Smooth muscle cell (in vitro differentiated cells): ENCODE measurements at regions not wholly inside any gene's neighbourhood (a gene's known extent, or its start where the extent isn't known, plus 50 kb on each side); places are given as distances from the start of the nearest gene placed in this dataset.

Experiments
- DNase-seq: peaks from one replicate; lab custom pipeline; 2025; ENCODE audit not compliant: unreplicated experiment; lab: John Stamatoyannopoulos, UW
- H2AFZ ChIP-seq: fragments of 200-600 bp; sonication (generic); 2 replicates; pipeline ENCODE4 v1.6.0; 2016; ENCODE audit warnings: antibody characterized with exemption, low read depth, mild to moderate bottlenecking
- H3F3A ChIP-seq: fragments of 200-600 bp; sonication (generic); 2 replicates; pipeline ENCODE4 v1.6.0; 2017; ENCODE audit warnings: antibody characterized with exemption, low read depth
- H3K27ac ChIP-seq: fragments of 200-600 bp; sonication (generic); 2 replicates; pipeline ENCODE4 v1.5.1; 2016; ENCODE audit warnings: low read depth, mild to moderate bottlenecking
- H3K27me3 ChIP-seq: fragments of 200-600 bp; sonication (generic); 2 replicates; pipeline ENCODE4 v1.6.1; 2016; ENCODE audit warnings: low read depth, mild to moderate bottlenecking
- H3K36me3 ChIP-seq: fragments of 200-600 bp; sonication (generic); 2 replicates; pipeline ENCODE4 v1.5.1; 2016; ENCODE audit warnings: low read depth
- H3K4me1 ChIP-seq: fragments of 200-600 bp; sonication (generic); 2 replicates; pipeline ENCODE4 v1.5.1; 2016; ENCODE audit warnings: low read depth
- H3K4me2 ChIP-seq: fragments of 200-600 bp; sonication (generic); 2 replicates; pipeline ENCODE4 v1.6.0; 2016; ENCODE audit warnings: mild to moderate bottlenecking
- H3K4me3 ChIP-seq: fragments of 200-600 bp; sonication (generic); 2 replicates; pipeline ENCODE4 v1.5.1; 2016; ENCODE audit warnings: mild to moderate bottlenecking
- H3K79me2 ChIP-seq: fragments of 200-600 bp; sonication (generic); 2 replicates; pipeline ENCODE4 v1.6.0; 2016; ENCODE audit warnings: low read depth, mild to moderate bottlenecking
- H3K9ac ChIP-seq: fragments of 200-600 bp; sonication (generic); 2 replicates; pipeline ENCODE4 v1.6.0; 2016; ENCODE audit warnings: low read depth
- H3K9me3 ChIP-seq: fragments of 200-600 bp; sonication (generic); replicated peaks from 2 replicates; pipeline ENCODE4 v1.5.1; 2016; ENCODE audit warnings: low read depth
- H4K20me1 ChIP-seq: fragments of 200-600 bp; sonication (generic); 2 replicates; pipeline ENCODE4 v1.6.0; 2016; ENCODE audit warnings: low read depth
- CTCF ChIP-seq: fragments of 200-600 bp; sonication (generic); IDR thresholded peaks from 2 replicates; pipeline ENCODE4 v1.5.1; 2017; ENCODE audit warnings: borderline replicate concordance, mild to moderate bottlenecking, antibody characterized with exemption; ENCODE audit not compliant: insufficient read depth, poor library complexity, severe bottlenecking
- WGBS: methylation state at CpG from one replicate; pipeline ENCODE4 v1.1.7; 2016; ENCODE audit warnings: low lambda C conversion rate; 5-methylcytosine and 5-hydroxymethylcytosine counted together

DNA sequence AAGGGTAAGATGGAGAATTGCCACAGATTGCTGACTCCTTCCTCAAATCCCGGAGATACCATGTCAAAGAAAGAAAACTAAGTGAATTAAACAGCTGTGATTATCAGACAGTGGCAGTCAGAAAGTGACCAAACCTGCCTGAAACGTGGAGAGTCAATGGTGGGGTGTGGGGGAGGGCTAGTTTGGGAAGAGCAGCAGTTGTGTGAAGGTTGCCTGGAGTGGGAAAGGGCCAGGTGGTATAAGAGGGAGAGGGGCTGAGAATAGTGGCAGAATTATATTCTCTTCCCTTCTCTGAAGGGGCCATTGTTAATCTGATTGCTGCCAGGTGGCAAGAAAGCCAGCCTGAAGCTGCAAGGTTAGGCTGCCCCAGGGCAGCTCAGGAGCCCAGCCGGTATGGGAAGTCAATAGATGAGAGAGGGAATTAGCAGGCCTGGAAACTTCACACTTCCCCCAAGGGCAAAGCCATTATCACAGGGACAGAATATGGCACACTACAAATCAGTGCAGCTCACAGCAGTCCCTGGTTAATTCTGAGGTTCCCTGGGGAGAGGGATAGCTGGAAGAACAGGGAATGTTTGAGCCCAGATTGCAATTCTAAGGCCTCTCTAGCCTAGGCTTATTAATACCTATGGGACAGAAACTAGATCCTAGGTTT, 83.9 kb upstream of the ITGB1 start:
- H3K79me2 ChIP-seq: no peaks in the 10 kb centered on the region
- H3K4me2 ChIP-seq: no peak overlapping the region
- H4K20me1 ChIP-seq: no peaks in the 10 kb centered on the region
- no peak overlapping the region for H3K4me3 ChIP-seq
- no peaks in the 10 kb centered on the region for H3K9me3 ChIP-seq
- no peak overlapping the region for H2AFZ ChIP-seq
- no peak for TF ChIP-seq CTCF
- no peaks in the 10 kb centered on the region for H3K36me3 ChIP-seq
- 36% methylated on average over 3 of the region's 3 CpGs for WGBS
- H3K4me1 ChIP-seq: no peaks in the 10 kb centered on the region
- H3K27me3 ChIP-seq: no peaks in the 10 kb centered on the region
- no peak for DNase-seq
- no peaks in the 10 kb centered on the region for H3F3A ChIP-seq
- H3K27ac ChIP-seq: no peak overlapping the region
- H3K9ac ChIP-seq: no peak overlapping the region

- TF ChIP-seq CTCF: no peak
- Histone ChIP-seq H2AFZ (no peak overlapping the region), H3K36me3 (no peaks in the 10 kb centered on the region), H3K4me1 (no peaks in the 10 kb centered on the region), H3K27ac (no peak overlapping the region), H3K9me3 (no peaks in the 10 kb centered on the region), H3K4me3 (no peak overlapping the region), H3K27me3 (no peaks in the 10 kb centered on the region), H3K9ac (no peak overlapping the region), H3F3A (no peaks in the 10 kb centered on the region), H3K4me2 (no peak overlapping the region), H4K20me1 (no peaks in the 10 kb centered on the region), H3K79me2 (no peaks in the 10 kb centered on the region)
- WGBS: 97% methylated on average over 1 of the region's 1 CpG
- DNase-seq: no peak
Measured at GRCh38 chr10:33040436-33040835, 82.4 kb upstream of the ITGB1 start.

DNA sequence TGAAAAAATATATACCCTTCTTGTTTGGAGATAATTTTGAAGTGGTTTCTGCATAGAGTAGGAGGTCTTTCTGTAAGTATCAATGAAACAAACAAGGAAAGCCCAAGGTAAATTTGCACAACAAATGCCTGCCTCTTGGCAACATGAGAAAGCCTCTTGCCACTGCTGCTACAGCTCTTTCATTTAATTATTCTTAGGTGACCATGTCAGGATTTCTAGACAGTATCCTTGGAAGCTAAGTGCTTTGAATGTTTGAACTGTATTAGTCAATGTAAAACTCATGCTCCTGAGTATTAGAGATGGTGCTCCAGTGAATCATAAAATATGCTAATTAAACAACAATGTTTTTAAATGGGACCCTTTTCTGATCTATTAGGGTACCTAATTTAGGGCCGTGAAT, 81.2 kb upstream of the ITGB1 start:
- H3K36me3 ChIP-seq: no peaks in the 10 kb centered on the region
- H3K9ac ChIP-seq: no peak overlapping the region
- no peaks in the 10 kb centered on the region for H3K27me3 ChIP-seq
- no peak overlapping the region for H2AFZ ChIP-seq
- no peaks in the 10 kb centered on the region for H3K4me1 ChIP-seq
- TF ChIP-seq CTCF: no peak
- no peak overlapping the region for H3K4me3 ChIP-seq
- DNase-seq: no peak
- WGBS: 75% methylated on average over 1 of the region's 1 CpG
- no peaks in the 10 kb centered on the region for H3K79me2 ChIP-seq
- no peaks in the 10 kb centered on the region for H3F3A ChIP-seq
- H3K9me3 ChIP-seq: no peaks in the 10 kb centered on the region
- no peaks in the 10 kb centered on the region for H4K20me1 ChIP-seq
- no peak overlapping the region for H3K27ac ChIP-seq
- no peak overlapping the region for H3K4me2 ChIP-seq

DNA sequence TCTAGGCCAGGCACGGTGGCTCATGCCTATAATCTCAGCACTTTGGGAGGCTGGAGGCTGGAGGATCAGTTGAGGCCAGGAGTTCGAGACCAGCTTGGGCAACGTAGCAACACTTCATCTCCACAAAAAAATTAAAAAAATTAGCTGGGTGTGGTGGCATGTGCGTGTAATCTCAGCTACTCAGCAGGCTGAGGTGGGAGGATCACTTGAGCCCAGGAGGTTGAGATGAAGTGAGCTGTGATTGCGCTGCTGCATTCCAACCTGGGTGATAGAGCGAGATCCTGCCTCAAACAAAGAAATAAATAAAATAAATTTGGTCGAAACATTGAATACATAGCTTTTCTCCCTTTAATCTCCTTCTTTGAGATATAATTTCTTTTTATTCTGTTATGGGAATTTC, 80.6 kb upstream of the ITGB1 start:
- H3K79me2 ChIP-seq: no peaks in the 10 kb centered on the region

More for the DNA sequence above, 80.6 kb upstream of the ITGB1 start:
- Histone ChIP-seq H3K4me1 (no peaks in the 10 kb centered on the region), H3K36me3 (no peaks in the 10 kb centered on the region), H4K20me1 (no peaks in the 10 kb centered on the region), H2AFZ (no peak overlapping the region), H3K27ac (no peak overlapping the region), H3K9ac (no peak overlapping the region), H3K4me3 (no peak overlapping the region), H3K9me3 (no peaks in the 10 kb centered on the region), H3K4me2 (no peak overlapping the region), H3K27me3 (no peaks in the 10 kb centered on the region), H3F3A (no peaks in the 10 kb centered on the region)
- no peak for TF ChIP-seq CTCF
- 77% methylated on average over 7 of the region's 7 CpGs for WGBS
- no peak for DNase-seq
